IPS DF 6.9 (cell line): ENCODE measurements at regions not wholly inside any gene's neighbourhood (a gene's known extent, or its start where the extent isn't known, plus 50 kb on each side); places are given as distances from the start of the nearest gene placed in this dataset.
"Not testable (repeated sequence)": the region's sequence is repeated elsewhere in the genome, so short reads cannot be mapped to it uniquely, and the experiment has no call there.

ENCODE experiments used
- DNase-seq: peaks from one replicate; pipeline ENCODE4 v3.0.0-alpha.2; 2013; ENCODE audit warnings: low read depth, low spot score
- H3K27ac ChIP-seq: one replicate; pipeline ENCODE4 v1.5.1; 2013; ENCODE audit warnings: low read length, control low read depth
- H3K27me3 ChIP-seq: 2 replicates; pipeline ENCODE4 v1.6.1; 2013; ENCODE audit warnings: mild to moderate bottlenecking, low read length; ENCODE audit not compliant: control insufficient read depth, insufficient read depth
- H3K36me3 ChIP-seq: 2 replicates; pipeline ENCODE4 v1.6.1; 2013; ENCODE audit warnings: low read length; ENCODE audit not compliant: control insufficient read depth, insufficient read depth
- H3K4me1 ChIP-seq: 2 replicates; pipeline ENCODE4 v1.6.1; 2013; ENCODE audit warnings: low read length; ENCODE audit not compliant: control insufficient read depth, insufficient read depth
- H3K4me3 ChIP-seq: 2 replicates; pipeline ENCODE4 v1.5.1; 2013; ENCODE audit warnings: mild to moderate bottlenecking, low read length
- H3K9me3 ChIP-seq: 2 replicates; pipeline ENCODE4 v1.6.1; 2013; ENCODE audit warnings: low read length, inconsistent platforms; ENCODE audit not compliant: control insufficient read depth, insufficient read depth
- WGBS: extraction: QIAGEN DNeasy Blood & Tissue Kit; methylation state at CpG from one replicate; pipeline ENCODE4 v1.1.7; 2013; ENCODE audit warnings: mixed read lengths, missing lambda C conversion rate; ENCODE audit not compliant: insufficient read length, insufficient coverage; 5-methylcytosine and 5-hydroxymethylcytosine counted together

GRCh38 chr3:87835236-87835635 is 223.6 kb downstream of the CGGBP1 start:
- H3K36me3 ChIP-seq, result no peaks in the 10 kb centered on the region
- no peaks in the 10 kb centered on the region for H3K9me3 ChIP-seq
- no peak overlapping the region for H3K4me3 ChIP-seq
- DNase-seq, result no peak
- no CpG with 5 or more reads among the region's 4 CpGs for WGBS
- H3K27me3 ChIP-seq, result no peaks in the 10 kb centered on the region
- H3K27ac ChIP-seq, result no peak overlapping the region
- H3K4me1 ChIP-seq, result no peaks in the 10 kb centered on the region

DNA sequence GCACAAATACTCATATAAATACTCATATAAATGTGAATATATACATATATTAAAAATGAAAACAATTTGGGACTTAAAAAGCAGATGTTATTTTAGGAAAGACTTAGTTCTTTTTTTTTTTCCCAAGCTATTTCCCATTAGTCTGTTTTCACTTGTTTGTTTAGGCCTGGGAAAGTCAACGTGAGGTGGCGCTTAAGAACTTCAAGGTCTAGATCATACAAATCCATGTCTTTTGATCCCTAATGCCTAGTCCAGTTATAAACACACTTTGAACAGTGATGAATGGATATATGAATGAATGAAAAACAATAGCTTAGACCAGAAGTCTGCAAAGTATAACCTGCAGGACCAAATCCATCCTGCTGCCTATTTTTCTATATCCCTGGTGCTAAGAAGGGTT is 224.5 kb downstream of the CGGBP1 start:
- H3K4me3 ChIP-seq, result no peak overlapping the region
- no peaks in the 10 kb centered on the region for H3K9me3 ChIP-seq
- H3K36me3 ChIP-seq, result no peaks in the 10 kb centered on the region
- H3K4me1 ChIP-seq, result no peaks in the 10 kb centered on the region
- no peaks in the 10 kb centered on the region for H3K27me3 ChIP-seq
- DNase-seq, result no peak
- no peak overlapping the region for H3K27ac ChIP-seq
- no CpG with 5 or more reads among the region's 2 CpGs for WGBS

GRCh38 chr3:87833039-87833377 is 225.8 kb downstream of the CGGBP1 start:
- Histone ChIP-seq H3K4me3 (no peak overlapping the region), H3K27me3 (no peaks in the 10 kb centered on the region)

GRCh38 chr3:87828046-87828445 is 230.8 kb downstream of the CGGBP1 start:
- no peak for DNase-seq
- no peak overlapping the region for H3K27ac ChIP-seq
- no peaks in the 10 kb centered on the region for H3K36me3 ChIP-seq
- WGBS, result no CpG with 5 or more reads among the region's 3 CpGs
- no peaks in the 10 kb centered on the region for H3K9me3 ChIP-seq
- H3K27me3 ChIP-seq, result no peaks in the 10 kb centered on the region
- H3K4me3 ChIP-seq, result no peak overlapping the region
- H3K4me1 ChIP-seq, result no peaks in the 10 kb centered on the region

More at GRCh38 chr3:87833039-87833377, 225.8 kb downstream of the CGGBP1 start:
- DNase-seq, result no peak
- Histone ChIP-seq H3K4me1 (no peaks in the 10 kb centered on the region), H3K36me3 (no peaks in the 10 kb centered on the region), H3K9me3 (no peaks in the 10 kb centered on the region), H3K27ac (no peak overlapping the region)

DNA sequence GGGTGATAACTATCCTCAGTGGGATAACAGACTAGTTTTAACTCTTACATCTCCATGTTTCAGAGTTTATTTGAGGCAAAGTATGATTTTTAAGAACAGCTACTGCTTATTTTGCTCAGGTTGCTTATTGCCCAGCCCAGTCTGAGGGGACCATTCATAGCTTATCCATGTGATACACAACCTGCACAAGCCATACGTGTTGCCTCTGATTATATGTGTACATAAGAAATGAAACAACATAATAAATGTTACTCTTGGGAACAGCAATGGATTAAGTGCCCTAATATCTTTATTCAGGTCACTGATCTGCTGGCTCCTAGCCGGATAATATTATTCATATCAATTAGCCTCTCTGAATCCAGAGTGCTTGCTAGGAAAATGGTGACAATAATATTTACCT is 236.2 kb downstream of the CGGBP1 start:
- Histone ChIP-seq H3K27ac (no peak overlapping the region), H3K27me3 (no peaks in the 10 kb centered on the region), H3K36me3 (no peaks in the 10 kb centered on the region), H3K9me3 (no peaks in the 10 kb centered on the region), H3K4me1 (no peaks in the 10 kb centered on the region), H3K4me3 (no peak overlapping the region)
- DNase-seq, result no peak
- WGBS, result no CpG with 5 or more reads among the region's 2 CpGs

- not testable (repeated sequence) for H3K27ac ChIP-seq, H3K27me3 ChIP-seq, H3K4me1 ChIP-seq, H3K4me3 ChIP-seq, DNase-seq, H3K36me3 ChIP-seq, H3K9me3 ChIP-seq
- no CpG with 5 or more reads among the region's 6 CpGs for WGBS
These were observed 245.3 kb downstream of the CGGBP1 start for GRCh38 chr3:87813503-87813902.

GRCh38 chr3:87811953-87812352 is 246.9 kb downstream of the CGGBP1 start:
- Histone ChIP-seq H3K9me3 (no peaks in the 10 kb centered on the region), H3K27ac (no peak overlapping the region), H3K27me3 (no peaks in the 10 kb centered on the region), H3K4me3 (no peak overlapping the region), H3K4me1 (no peaks in the 10 kb centered on the region), H3K36me3 (no peaks in the 10 kb centered on the region)
- no peak for DNase-seq
- no CpG with 5 or more reads among the region's 2 CpGs for WGBS

DNA sequence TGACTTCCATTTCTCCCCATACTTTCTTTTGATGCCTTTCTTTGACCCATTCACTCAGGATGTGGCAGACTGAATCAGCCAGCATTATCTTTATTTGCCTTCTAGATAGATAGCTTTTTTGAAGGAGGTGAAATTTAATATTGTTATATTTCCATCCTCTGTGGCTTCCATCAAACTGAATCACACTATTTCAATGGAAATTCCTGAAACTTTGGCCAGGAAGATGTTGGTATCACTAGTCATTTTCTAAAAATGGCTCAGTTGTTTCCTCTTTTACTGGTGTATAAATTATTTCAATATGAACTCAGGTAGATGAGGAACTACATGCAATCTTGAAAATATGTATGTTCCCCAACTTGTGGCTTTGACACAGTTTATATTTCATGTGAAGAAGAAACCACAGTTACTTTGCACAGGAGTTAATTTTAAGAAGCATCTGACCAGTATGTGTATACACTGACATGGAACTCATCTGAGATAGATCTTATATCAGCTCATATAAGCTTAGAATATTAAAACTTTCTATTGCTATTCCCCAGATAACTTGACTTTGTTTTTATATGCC is 248.3 kb downstream of the CGGBP1 start:
- no peaks in the 10 kb centered on the region for H3K27me3 ChIP-seq
- H3K36me3 ChIP-seq, result no peaks in the 10 kb centered on the region
- no peak for DNase-seq
- H3K4me1 ChIP-seq, result no peaks in the 10 kb centered on the region
- H3K9me3 ChIP-seq, result no peaks in the 10 kb centered on the region
- no peak overlapping the region for H3K4me3 ChIP-seq
- no peak overlapping the region for H3K27ac ChIP-seq

DNA sequence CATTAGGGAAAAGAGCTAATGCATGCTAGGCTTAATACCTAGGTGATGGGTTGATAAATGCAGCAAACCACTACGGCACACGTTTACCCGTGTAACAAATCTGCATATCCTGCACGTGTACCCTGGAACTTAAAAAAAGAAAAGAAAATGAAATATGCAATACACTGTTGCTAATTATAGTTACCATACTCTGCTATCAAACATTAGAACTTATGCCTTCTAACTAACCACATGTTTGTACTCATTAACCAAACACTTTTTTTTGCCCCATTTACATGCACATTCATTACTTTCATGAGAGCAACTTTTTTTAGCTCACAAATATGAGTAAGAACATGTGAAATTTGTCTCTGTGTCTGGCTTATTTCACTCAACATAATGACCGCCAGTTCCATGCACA is 253.1 kb downstream of the CGGBP1 start:
- DNase-seq, result no peak
- no peaks in the 10 kb centered on the region for H3K4me1 ChIP-seq
- WGBS, result no CpG with 5 or more reads among the region's 5 CpGs
- no peaks in the 10 kb centered on the region for H3K36me3 ChIP-seq
- no peak overlapping the region for H3K27ac ChIP-seq
- H3K9me3 ChIP-seq, result no peaks in the 10 kb centered on the region
- H3K27me3 ChIP-seq, result no peaks in the 10 kb centered on the region
- no peak overlapping the region for H3K4me3 ChIP-seq

GRCh38 chr3:87801409-87801808 is 257.4 kb downstream of the CGGBP1 start:
- Histone ChIP-seq H3K27ac (no peak overlapping the region), H3K4me1 (no peaks in the 10 kb centered on the region), H3K27me3 (no peaks in the 10 kb centered on the region), H3K36me3 (no peaks in the 10 kb centered on the region), H3K9me3 (no peaks in the 10 kb centered on the region), H3K4me3 (no peak overlapping the region)
- DNase-seq, result no peak
- no CpG with 5 or more reads among the region's 5 CpGs for WGBS

GRCh38 chr3:87800516-87800915 is 258.3 kb downstream of the CGGBP1 start:
- DNase-seq, result no peak
- Histone ChIP-seq H3K36me3 (no peaks in the 10 kb centered on the region), H3K27me3 (no peaks in the 10 kb centered on the region), H3K4me3 (no peak overlapping the region), H3K4me1 (no peaks in the 10 kb centered on the region), H3K9me3 (no peaks in the 10 kb centered on the region), H3K27ac (no peak overlapping the region)
